22Rv1 (cell line): ENCODE measurements at regions not wholly inside any gene's neighbourhood (a gene's known extent, or its start where the extent isn't known, plus 50 kb on each side); places are given as distances from the start of the nearest gene placed in this dataset.

ENCODE experiments used
- ZFX ChIP-seq: fragments of 450-650 bp; IDR thresholded peaks from 2 replicates; pipeline ENCODE4 v1.6.1; 2017; ENCODE audit warnings: antibody characterized with exemption, borderline replicate concordance
- TF ChIP-seq, protein P1 (sequence below): fragments of 450-650 bp; IDR thresholded peaks from 2 replicates; pipeline ENCODE4 v1.5.1; 2017; ENCODE audit warnings: mild to moderate bottlenecking

GRCh38 chr4:22625311-22625710, 67.4 kb upstream of the GBA3 start:
- TF ChIP-seq, protein P1, sequence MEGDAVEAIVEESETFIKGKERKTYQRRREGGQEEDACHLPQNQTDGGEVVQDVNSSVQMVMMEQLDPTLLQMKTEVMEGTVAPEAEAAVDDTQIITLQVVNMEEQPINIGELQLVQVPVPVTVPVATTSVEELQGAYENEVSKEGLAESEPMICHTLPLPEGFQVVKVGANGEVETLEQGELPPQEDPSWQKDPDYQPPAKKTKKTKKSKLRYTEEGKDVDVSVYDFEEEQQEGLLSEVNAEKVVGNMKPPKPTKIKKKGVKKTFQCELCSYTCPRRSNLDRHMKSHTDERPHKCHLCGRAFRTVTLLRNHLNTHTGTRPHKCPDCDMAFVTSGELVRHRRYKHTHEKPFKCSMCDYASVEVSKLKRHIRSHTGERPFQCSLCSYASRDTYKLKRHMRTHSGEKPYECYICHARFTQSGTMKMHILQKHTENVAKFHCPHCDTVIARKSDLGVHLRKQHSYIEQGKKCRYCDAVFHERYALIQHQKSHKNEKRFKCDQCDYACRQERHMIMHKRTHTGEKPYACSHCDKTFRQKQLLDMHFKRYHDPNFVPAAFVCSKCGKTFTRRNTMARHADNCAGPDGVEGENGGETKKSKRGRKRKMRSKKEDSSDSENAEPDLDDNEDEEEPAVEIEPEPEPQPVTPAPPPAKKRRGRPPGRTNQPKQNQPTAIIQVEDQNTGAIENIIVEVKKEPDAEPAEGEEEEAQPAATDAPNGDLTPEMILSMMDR = no peak
- TF ChIP-seq ZFX = no peak
